ENCODE measurements at regions not wholly inside any gene's neighbourhood (a gene's known extent, or its start where the extent isn't known, plus 50 kb on each side); places are given as distances from the start of the nearest gene placed in this dataset.

GRCh38 chr5:5857396-5857795, 434.9 kb downstream of the ICE1 start:
- H3K36me3 Mint-ChIP-seq, result no peaks in the 10 kb centered on the region
- no peak overlapping the region for H3K27ac Mint-ChIP-seq
- H3K9me3 Mint-ChIP-seq, result no peaks in the 10 kb centered on the region
- H3K27me3 Mint-ChIP-seq (ENCODE audit: low read depth), result no peaks in the 10 kb centered on the region
- ChIA-PET POLR2A (no interaction called here), CTCF (no interaction called here)
- H3K4me3 Mint-ChIP-seq, result no peak overlapping the region
- DNase-seq (ENCODE audit: low spot score) (no peak), ATAC-seq (no peak)
- peaks cover 6% of the 10 kb centered on the region for H3K4me1 Mint-ChIP-seq
- TF ChIP-seq ZNF671 (CRISPR knock-in tag; IDR thresholded peaks at IDR 0.05), result no peak

- H3K27ac Mint-ChIP-seq, result no peak overlapping the region
- no peaks in the 10 kb centered on the region for H3K36me3 Mint-ChIP-seq
- TF ChIP-seq ATF1 (CRISPR knock-in tag; IDR thresholded peaks at IDR 0.05) (no peak), MAX (CRISPR knock-in tag; IDR thresholded peaks at IDR 0.05) (no peak), TCF7 (CRISPR knock-in tag; IDR thresholded peaks at IDR 0.05; ENCODE audit: low read depth) (no peak), ZNF317 (CRISPR knock-in tag; IDR thresholded peaks at IDR 0.05; ENCODE audit: borderline replicate concordance, low read depth) (no peak), PREB (CRISPR knock-in tag; IDR thresholded peaks at IDR 0.05; ENCODE audit: borderline replicate concordance) (no peak), KAT7 (CRISPR knock-in tag; IDR thresholded peaks at IDR 0.05; ENCODE audit: borderline replicate concordance) (no peak), EMX1 (CRISPR knock-in tag; IDR thresholded peaks at IDR 0.05) (no peak), ZNF232 (CRISPR knock-in tag; IDR thresholded peaks at IDR 0.05) (no peak), JAZF1 (CRISPR knock-in tag; IDR thresholded peaks at IDR 0.05) (no peak), SMAD4 (CRISPR knock-in tag; IDR thresholded peaks at IDR 0.05) (no peak), NFYB (CRISPR knock-in tag; conservative IDR thresholded peaks at IDR 0.05; ENCODE audit: low read depth) (no peak), CREM (CRISPR knock-in tag; IDR thresholded peaks at IDR 0.05) (no peak), GABPB1 (CRISPR knock-in tag; IDR thresholded peaks at IDR 0.05) (no peak), USF1 (CRISPR knock-in tag; IDR thresholded peaks at IDR 0.05) (no peak), MXD4 (CRISPR knock-in tag; IDR thresholded peaks at IDR 0.05; ENCODE audit: borderline replicate concordance) (no peak), MLX (CRISPR knock-in tag; IDR thresholded peaks at IDR 0.05) (no peak), TEAD4 (CRISPR knock-in tag; IDR thresholded peaks at IDR 0.05) (no peak)
- TF ChIP-seq, protein P1, sequence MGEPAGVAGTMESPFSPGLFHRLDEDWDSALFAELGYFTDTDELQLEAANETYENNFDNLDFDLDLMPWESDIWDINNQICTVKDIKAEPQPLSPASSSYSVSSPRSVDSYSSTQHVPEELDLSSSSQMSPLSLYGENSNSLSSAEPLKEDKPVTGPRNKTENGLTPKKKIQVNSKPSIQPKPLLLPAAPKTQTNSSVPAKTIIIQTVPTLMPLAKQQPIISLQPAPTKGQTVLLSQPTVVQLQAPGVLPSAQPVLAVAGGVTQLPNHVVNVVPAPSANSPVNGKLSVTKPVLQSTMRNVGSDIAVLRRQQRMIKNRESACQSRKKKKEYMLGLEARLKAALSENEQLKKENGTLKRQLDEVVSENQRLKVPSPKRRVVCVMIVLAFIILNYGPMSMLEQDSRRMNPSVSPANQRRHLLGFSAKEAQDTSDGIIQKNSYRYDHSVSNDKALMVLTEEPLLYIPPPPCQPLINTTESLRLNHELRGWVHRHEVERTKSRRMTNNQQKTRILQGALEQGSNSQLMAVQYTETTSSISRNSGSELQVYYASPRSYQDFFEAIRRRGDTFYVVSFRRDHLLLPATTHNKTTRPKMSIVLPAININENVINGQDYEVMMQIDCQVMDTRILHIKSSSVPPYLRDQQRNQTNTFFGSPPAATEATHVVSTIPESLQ (CRISPR knock-in tag; IDR thresholded peaks at IDR 0.05), result no peak
- TF ChIP-seq, protein P2, sequence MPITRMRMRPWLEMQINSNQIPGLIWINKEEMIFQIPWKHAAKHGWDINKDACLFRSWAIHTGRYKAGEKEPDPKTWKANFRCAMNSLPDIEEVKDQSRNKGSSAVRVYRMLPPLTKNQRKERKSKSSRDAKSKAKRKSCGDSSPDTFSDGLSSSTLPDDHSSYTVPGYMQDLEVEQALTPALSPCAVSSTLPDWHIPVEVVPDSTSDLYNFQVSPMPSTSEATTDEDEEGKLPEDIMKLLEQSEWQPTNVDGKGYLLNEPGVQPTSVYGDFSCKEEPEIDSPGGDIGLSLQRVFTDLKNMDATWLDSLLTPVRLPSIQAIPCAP (CRISPR knock-in tag; IDR thresholded peaks at IDR 0.05), result no peak
- TF ChIP-seq, protein P3, sequence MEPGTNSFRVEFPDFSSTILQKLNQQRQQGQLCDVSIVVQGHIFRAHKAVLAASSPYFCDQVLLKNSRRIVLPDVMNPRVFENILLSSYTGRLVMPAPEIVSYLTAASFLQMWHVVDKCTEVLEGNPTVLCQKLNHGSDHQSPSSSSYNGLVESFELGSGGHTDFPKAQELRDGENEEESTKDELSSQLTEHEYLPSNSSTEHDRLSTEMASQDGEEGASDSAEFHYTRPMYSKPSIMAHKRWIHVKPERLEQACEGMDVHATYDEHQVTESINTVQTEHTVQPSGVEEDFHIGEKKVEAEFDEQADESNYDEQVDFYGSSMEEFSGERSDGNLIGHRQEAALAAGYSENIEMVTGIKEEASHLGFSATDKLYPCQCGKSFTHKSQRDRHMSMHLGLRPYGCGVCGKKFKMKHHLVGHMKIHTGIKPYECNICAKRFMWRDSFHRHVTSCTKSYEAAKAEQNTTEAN (CRISPR knock-in tag; IDR thresholded peaks at IDR 0.05), result no peak
- ChIA-PET CTCF (no interaction called here), POLR2A (interaction anchor here (0.6 kb wide), 1 partner anchor 18 kb away, joined by 5 read pairs; no protein-coding TSS in a partner anchor)
- no peaks in the 10 kb centered on the region for H3K9me3 Mint-ChIP-seq
- no peak for DNase-seq (ENCODE audit: low spot score)
- H3K27me3 Mint-ChIP-seq (ENCODE audit: low read depth), result no peaks in the 10 kb centered on the region
- no peak for ATAC-seq
- H3K4me1 Mint-ChIP-seq, result peaks cover 6% of the 10 kb centered on the region
- no peak overlapping the region for H3K4me3 Mint-ChIP-seq
Measured at GRCh38 chr5:5854087-5854486, 431.6 kb downstream of the ICE1 start.
